CD14-positive monocyte (primary cell): ENCODE measurements at regions not wholly inside any gene's neighbourhood (a gene's known extent, or its start where the extent isn't known, plus 50 kb on each side); places are given as distances from the start of the nearest gene placed in this dataset.

Source experiments
- DNase-seq, 3 donors: peaks; one replicate each; pipeline ENCODE4 v3.0.0-alpha.2; 2011 to 2022
- H2AFZ ChIP-seq: 2 replicates; pipeline ENCODE4 v1.6.0; 2012; ENCODE audit warnings: mild to moderate bottlenecking, low read depth, low read length, inconsistent platforms; ENCODE audit not compliant: insufficient read depth, poor library complexity, severe bottlenecking
- H3K27ac ChIP-seq, 2 donors: 1 replicate in 1 of 2; 2 replicates in 1 of 2; pipeline ENCODE4 v1.5.1; 2012 to 2013; ENCODE audit warnings: low read length in 2 of 2, control low read depth in 1 of 2, inconsistent platforms in 1 of 2, low read depth in 1 of 2, mild to moderate bottlenecking in 1 of 2
- H3K27me3 ChIP-seq, 2 donors: one replicate each; pipeline versions ENCODE4 v1.6.0 to v1.6.1; 2011 to 2013; ENCODE audit warnings: low read length in 2 of 2; ENCODE audit not compliant: control insufficient read depth in 2 of 2, insufficient read depth in 2 of 2
- H3K36me3 ChIP-seq, 2 donors: replicated peaks in 1 of 2; 1 replicate in 1 of 2; 2 replicates in 1 of 2; pipeline versions ENCODE4 v1.5.1 to v1.6.1; 2012 to 2013; ENCODE audit warnings: low read length in 2 of 2, control low read depth in 1 of 2, inconsistent platforms in 1 of 2, mild to moderate bottlenecking in 1 of 2; ENCODE audit not compliant: insufficient read depth in 2 of 2, control insufficient read depth in 1 of 2
- H3K4me1 ChIP-seq, 2 donors: 1 replicate in 1 of 2; 2 replicates in 1 of 2; pipeline versions ENCODE4 v1.5.1 to v1.6.1; 2012 to 2013; ENCODE audit warnings: low read length in 2 of 2, control low read depth in 1 of 2, inconsistent platforms in 1 of 2, mild to moderate bottlenecking in 1 of 2, moderate library complexity in 1 of 2; ENCODE audit not compliant: insufficient read depth in 2 of 2, control insufficient read depth in 1 of 2
- H3K4me2 ChIP-seq: replicated peaks from 2 replicates; pipeline ENCODE3; 2012; ENCODE audit warnings: low read length, moderate library complexity, mild to moderate bottlenecking; ENCODE audit not compliant: poor library complexity, severe bottlenecking; ENCODE audit errors: extremely low read depth
- H3K4me3 ChIP-seq, 3 experiments: fragments of 200-600 bp in 1 of 3; sonication (generic) in 1 of 3; replicated peaks in 1 of 3; 1 replicate in 2 of 3; 2 replicates in 1 of 3; pipeline ENCODE4 v1.5.1; 2011 to 2013; ENCODE audit warnings: low read length in 3 of 3, mild to moderate bottlenecking in 3 of 3, control low read depth in 2 of 3, low read depth in 2 of 3, inconsistent platforms in 1 of 3, moderate library complexity in 1 of 3
- H3K79me2 ChIP-seq: 2 replicates; pipeline ENCODE4 v1.6.0; 2012; ENCODE audit warnings: mild to moderate bottlenecking, control low read depth, inconsistent platforms, low read length, moderate library complexity; ENCODE audit not compliant: insufficient read depth
- H3K9ac ChIP-seq: 2 replicates; pipeline ENCODE4 v1.6.0; 2017; ENCODE audit warnings: low read length, mild to moderate bottlenecking; ENCODE audit not compliant: insufficient read depth, poor library complexity, severe bottlenecking
- H3K9me3 ChIP-seq, 2 donors: replicated peaks in 1 of 2; 1 replicate in 1 of 2; 2 replicates in 1 of 2; pipeline versions ENCODE4 v1.5.1 to v1.6.1; 2012 to 2013; ENCODE audit warnings: low read length in 2 of 2, control low read depth in 1 of 2; ENCODE audit not compliant: control insufficient read depth in 1 of 2, insufficient read depth in 1 of 2
- H4K20me1 ChIP-seq: 2 replicates; pipeline ENCODE4 v1.6.0; 2012; ENCODE audit warnings: mild to moderate bottlenecking, low read length, control low read depth, moderate library complexity; ENCODE audit not compliant: insufficient read depth
- H3K27ac Mint-ChIP-seq, 7 donors: one replicate each; pipeline ENCODE4 v1.8.0; 2020; ENCODE audit warnings: mild to moderate bottlenecking in 7 of 7, mixed read lengths in 7 of 7, moderate library complexity in 6 of 7, inconsistent platforms in 2 of 7
- H3K27me3 Mint-ChIP-seq, 3 donors: one replicate each; pipeline ENCODE4 v1.8.0; 2021 to 2022; ENCODE audit warnings: low read depth in 3 of 3, mild to moderate bottlenecking in 3 of 3, mixed read lengths in 3 of 3, moderate library complexity in 3 of 3, inconsistent platforms in 1 of 3
- H3K36me3 Mint-ChIP-seq, 2 donors: one replicate each; pipeline ENCODE4 v1.8.0; 2020; ENCODE audit warnings: mixed read lengths in 2 of 2, inconsistent platforms in 1 of 2, mild to moderate bottlenecking in 1 of 2
- H3K4me1 Mint-ChIP-seq: one replicate; pipeline ENCODE4 v1.8.0; 2020; ENCODE audit warnings: mild to moderate bottlenecking, mixed read lengths
- H3K4me3 Mint-ChIP-seq, 2 donors: one replicate each; pipeline ENCODE4 v1.8.0; 2020; ENCODE audit warnings: mild to moderate bottlenecking in 2 of 2, mixed read lengths in 2 of 2, moderate library complexity in 1 of 2
- H3K9me3 Mint-ChIP-seq, 7 donors: one replicate each; pipeline ENCODE4 v1.8.0; 2020 to 2022; ENCODE audit warnings: mixed read lengths in 7 of 7, mild to moderate bottlenecking in 6 of 7, moderate library complexity in 6 of 7, inconsistent platforms in 2 of 7
- CTCF ChIP-seq: fragments of 200-600 bp; IDR thresholded peaks from one replicate; pipeline ENCODE4 v1.8.0; 2022; ENCODE audit warnings: antibody characterized with exemption, mild to moderate bottlenecking
- WGBS: methylation state at CpG from one replicate; pipeline ENCODE4 v1.1.5; 2013; ENCODE audit warnings: missing lambda C conversion rate; ENCODE audit not compliant: insufficient coverage; 5-methylcytosine and 5-hydroxymethylcytosine counted together
- intact Hi-C, 2 donors: fragments of 100-400 bp; cut with micrococcal nuclease; formaldehyde crosslinking; loops; one replicate each; pipeline versions ENCODE4 v1.15.0 to v1.15.1; 2023

DNA sequence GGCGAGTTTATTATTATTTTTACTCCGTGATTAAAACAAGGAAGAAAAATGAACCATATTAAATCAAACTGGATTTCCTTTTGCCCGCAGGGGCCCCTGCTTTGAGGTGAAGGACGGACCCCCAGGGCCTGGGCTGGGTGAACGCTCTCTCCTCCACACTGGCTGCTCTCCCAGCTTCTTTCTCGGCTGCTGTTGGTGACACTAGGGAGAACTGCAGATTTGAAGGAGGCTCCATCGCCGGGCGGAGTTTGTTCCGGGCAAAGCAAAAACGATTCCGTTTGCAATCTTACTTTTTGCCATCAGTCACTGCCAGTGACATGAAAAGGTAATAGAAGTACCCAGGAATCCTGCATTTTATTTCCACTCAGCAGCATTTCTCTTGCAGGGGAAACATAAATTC, 221.6 kb upstream of the SDK2 start:
- Histone ChIP-seq H2AFZ (no peak overlapping the region), H4K20me1 (no peaks in the 10 kb centered on the region), H3K79me2 (no peaks in the 10 kb centered on the region), H3K9me3 (no peaks in the 10 kb centered on the region), H3K36me3 (no peaks in the 10 kb centered on the region), H3K4me1 (no peaks in the 10 kb centered on the region), H3K4me3 (no peak overlapping the region), H3K27me3 (no peaks in the 10 kb centered on the region), H3K27ac (no peak overlapping the region), H3K9ac (no peak overlapping the region), H3K4me2 (no peak overlapping the region)
- peaks cover 1 to 3% (median 2%) of the 10 kb centered on the region in 3 donors for H3K27me3 Mint-ChIP-seq
- peaks cover 0 to 1% (median 0%) of the 10 kb centered on the region in 7 donors for H3K9me3 Mint-ChIP-seq
- no peaks in the 10 kb centered on the region for H3K36me3 Mint-ChIP-seq
- H3K4me1 Mint-ChIP-seq, result no peaks in the 10 kb centered on the region
- H3K27ac Mint-ChIP-seq, result no peak overlapping the region
- 96% methylated on average over 5 of the region's 12 CpGs for WGBS
- intact Hi-C loops, result no loop called here
- TF ChIP-seq CTCF, result no peak
- H3K4me3 Mint-ChIP-seq, result no peak overlapping the region
- no peak for DNase-seq

DNA sequence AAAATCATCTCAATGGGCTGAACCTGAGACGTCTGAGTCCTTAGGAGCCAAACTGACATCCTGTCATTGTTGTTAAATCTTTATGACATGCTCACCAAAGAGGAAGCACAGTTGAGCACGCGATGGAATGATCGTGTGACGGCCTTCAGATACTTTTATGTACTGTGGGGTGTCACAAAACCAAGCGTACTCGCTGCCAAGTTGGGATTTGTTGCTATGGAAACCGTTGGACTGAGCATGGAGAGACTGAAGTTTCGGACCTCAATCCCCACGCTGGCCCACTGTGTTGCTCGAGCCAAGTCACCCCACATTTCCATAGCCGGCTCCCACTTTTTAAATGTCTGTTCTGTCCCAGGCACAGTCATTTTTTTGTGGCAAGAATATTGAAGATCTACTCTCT, 222.8 kb upstream of the SDK2 start:
- intact Hi-C loops, result no loop called here
- WGBS, result 78% methylated on average over 12 of the region's 12 CpGs
- no peak overlapping the region for H3K27ac Mint-ChIP-seq

More for the DNA sequence above, 222.8 kb upstream of the SDK2 start:
- no peaks in the 10 kb centered on the region for H3K79me2 ChIP-seq
- no peaks in the 10 kb centered on the region for H3K27me3 ChIP-seq
- no peaks in the 10 kb centered on the region for H3K4me1 ChIP-seq
- TF ChIP-seq CTCF, result no peak
- no peak overlapping the region for H3K4me2 ChIP-seq
- no peaks in the 10 kb centered on the region for H4K20me1 ChIP-seq
- Mint-ChIP-seq H3K4me3 (no peak overlapping the region), H3K27me3 (peaks cover 2% of the 10 kb centered on the region in 3 donors), H3K9me3 (peaks cover 0 to 1% (median 0%) of the 10 kb centered on the region in 7 donors), H3K4me1 (no peaks in the 10 kb centered on the region), H3K36me3 (no peaks in the 10 kb centered on the region)
- H3K9ac ChIP-seq, result no peak overlapping the region
- no peak overlapping the region for H3K4me3 ChIP-seq
- H2AFZ ChIP-seq, result no peak overlapping the region
- H3K27ac ChIP-seq, result no peak overlapping the region
- H3K36me3 ChIP-seq, result no peaks in the 10 kb centered on the region
- no peak for DNase-seq
- H3K9me3 ChIP-seq, result no peaks in the 10 kb centered on the region
